BJ (cell line): ENCODE measurements at regions not wholly inside any gene's neighbourhood (a gene's known extent, or its start where the extent isn't known, plus 50 kb on each side); places are given as distances from the start of the nearest gene placed in this dataset.
A peak's percentile ranks its signal among the peaks of the same experiment; 100 is the strongest.

Experiments
- CTCF ChIA-PET: fragments of 350-600 bp; formaldehyde crosslinking; extraction: SDS; loops from one replicate; lab custom pipeline; 2021; ENCODE audit warnings: antibody characterized with exemption, inconsistent platforms; lab: Yijun Ruan, JAX
- POLR2A ChIA-PET: fragments of 300-600 bp; sonication (Branson Sonifier 250); formaldehyde crosslinking; extraction: SDS; loops from one replicate; lab custom pipeline; 2021; ENCODE audit warnings: antibody characterized with exemption; lab: Charles Lee
- DNase-seq: peaks from one replicate; pipeline ENCODE4 v3.0.0-alpha.2; 2011; ENCODE audit warnings: low read depth
- H3K27me3 ChIP-seq: 2 replicates; pipeline ENCODE4 v1.6.0; 2011; ENCODE audit warnings: low read length; ENCODE audit not compliant: control insufficient read depth, insufficient read depth
- H3K36me3 ChIP-seq: 2 replicates; pipeline ENCODE4 v1.5.1; 2011; ENCODE audit warnings: low read length; ENCODE audit not compliant: control insufficient read depth, insufficient read depth
- H3K4me3 ChIP-seq: 2 replicates; pipeline ENCODE4 v1.5.1; 2011; ENCODE audit warnings: low read depth, mild to moderate bottlenecking, control low read depth, low read length
- TF ChIP-seq, protein P1 (sequence below): IDR thresholded peaks from 2 replicates; pipeline ENCODE4 v1.5.1; 2011; ENCODE audit warnings: low read depth, mild to moderate bottlenecking, control low read depth, inconsistent platforms, low read length, moderate library complexity; ENCODE audit not compliant: insufficient read depth

DNA sequence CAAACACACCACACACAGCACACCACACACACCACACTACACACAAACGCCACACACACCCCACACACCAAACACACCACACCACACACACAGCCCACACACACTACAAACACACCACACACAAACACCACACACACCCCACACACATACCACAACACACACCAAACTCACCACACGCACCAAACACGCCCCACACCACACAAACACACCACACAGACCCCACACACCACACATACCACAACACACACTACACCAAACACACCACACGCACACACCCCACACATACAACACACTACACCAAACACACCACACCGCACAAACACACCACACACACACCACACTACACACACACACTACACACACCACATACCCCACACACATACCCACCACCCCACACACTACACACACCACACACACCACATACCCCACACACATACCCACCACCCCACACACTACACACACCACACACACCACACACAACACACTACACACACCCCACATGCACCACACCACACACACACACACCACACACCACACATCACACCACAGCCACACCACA lies 151.2 kb downstream of the ERCC6L2 start:
- TF ChIP-seq, protein P1, sequence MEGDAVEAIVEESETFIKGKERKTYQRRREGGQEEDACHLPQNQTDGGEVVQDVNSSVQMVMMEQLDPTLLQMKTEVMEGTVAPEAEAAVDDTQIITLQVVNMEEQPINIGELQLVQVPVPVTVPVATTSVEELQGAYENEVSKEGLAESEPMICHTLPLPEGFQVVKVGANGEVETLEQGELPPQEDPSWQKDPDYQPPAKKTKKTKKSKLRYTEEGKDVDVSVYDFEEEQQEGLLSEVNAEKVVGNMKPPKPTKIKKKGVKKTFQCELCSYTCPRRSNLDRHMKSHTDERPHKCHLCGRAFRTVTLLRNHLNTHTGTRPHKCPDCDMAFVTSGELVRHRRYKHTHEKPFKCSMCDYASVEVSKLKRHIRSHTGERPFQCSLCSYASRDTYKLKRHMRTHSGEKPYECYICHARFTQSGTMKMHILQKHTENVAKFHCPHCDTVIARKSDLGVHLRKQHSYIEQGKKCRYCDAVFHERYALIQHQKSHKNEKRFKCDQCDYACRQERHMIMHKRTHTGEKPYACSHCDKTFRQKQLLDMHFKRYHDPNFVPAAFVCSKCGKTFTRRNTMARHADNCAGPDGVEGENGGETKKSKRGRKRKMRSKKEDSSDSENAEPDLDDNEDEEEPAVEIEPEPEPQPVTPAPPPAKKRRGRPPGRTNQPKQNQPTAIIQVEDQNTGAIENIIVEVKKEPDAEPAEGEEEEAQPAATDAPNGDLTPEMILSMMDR, result no peak
- Histone ChIP-seq H3K27me3 (peaks cover 34% of the 10 kb centered on the region), H3K4me3 (no peak overlapping the region), H3K36me3 (no peaks in the 10 kb centered on the region)
- CTCF ChIA-PET, result no interaction called here
- DNase-seq, result no peak
- POLR2A ChIA-PET, result no interaction called here

DNA sequence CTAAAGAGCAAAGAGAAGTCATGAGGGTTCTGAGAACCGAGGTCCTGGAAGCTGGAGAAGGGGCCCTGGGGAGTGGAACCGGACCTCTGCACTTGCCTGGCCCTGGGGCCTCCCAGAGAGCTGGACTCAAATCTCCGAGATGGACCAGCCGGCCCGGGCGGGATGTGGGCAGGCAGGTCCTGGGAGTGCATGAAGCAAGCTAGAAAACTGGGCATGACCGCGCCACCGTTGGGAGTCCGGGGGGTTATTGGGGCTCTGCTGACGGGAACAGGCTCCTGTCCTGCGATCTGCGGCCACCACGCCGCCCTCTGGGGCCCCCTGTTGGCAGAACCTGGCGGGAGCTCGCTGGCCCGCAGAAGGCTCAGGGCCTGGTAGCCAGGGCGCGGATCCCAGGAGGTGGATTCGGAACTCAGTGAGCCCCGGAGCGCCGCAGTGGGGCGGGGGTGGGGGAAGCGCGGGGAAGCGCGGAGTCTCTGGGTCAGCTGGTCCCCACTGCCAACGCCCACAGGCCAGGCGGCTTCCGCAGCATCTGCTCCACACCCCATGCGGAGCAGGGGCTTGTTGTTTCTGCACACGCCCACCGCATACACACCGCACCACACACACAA lies 150.6 kb downstream of the ERCC6L2 start:
- ChIA-PET POLR2A (no interaction called here), CTCF (interaction anchor here (0.7 kb wide), 1 partner anchor 33 kb away, joined by 3 read pairs; no protein-coding TSS in a partner anchor)
- no peak for DNase-seq
- H3K27me3 ChIP-seq, result peaks cover 36% of the 10 kb centered on the region
- no peaks in the 10 kb centered on the region for H3K36me3 ChIP-seq
- H3K4me3 ChIP-seq, result no peak overlapping the region
- TF ChIP-seq, protein P1, result peak; percentile 27

DNA sequence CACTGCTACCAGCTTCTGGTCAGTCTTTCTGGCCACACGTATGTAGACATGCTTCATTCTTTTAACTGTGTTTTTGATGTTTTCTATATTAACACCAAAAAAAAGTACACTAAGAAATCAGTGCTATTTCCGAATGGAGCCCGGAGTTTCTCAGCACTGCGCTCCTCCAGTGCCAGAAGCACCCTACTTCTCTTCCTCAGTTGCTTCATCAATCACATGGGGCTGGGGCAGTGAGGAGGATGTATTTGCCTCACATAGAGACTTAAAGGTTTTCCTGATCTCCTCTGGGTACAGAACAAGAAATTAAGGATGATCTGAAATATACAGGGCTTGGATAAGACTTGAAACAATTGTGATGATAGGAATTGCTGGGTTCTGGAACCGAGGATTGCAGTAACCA lies 148.0 kb downstream of the ERCC6L2 start:
- ChIA-PET POLR2A (no interaction called here), CTCF (no interaction called here)
- no peak overlapping the region for H3K4me3 ChIP-seq
- no peak for DNase-seq
- peaks cover 43% of the 10 kb centered on the region for H3K27me3 ChIP-seq
- TF ChIP-seq, protein P1, result no peak
- H3K36me3 ChIP-seq, result no peaks in the 10 kb centered on the region

DNA sequence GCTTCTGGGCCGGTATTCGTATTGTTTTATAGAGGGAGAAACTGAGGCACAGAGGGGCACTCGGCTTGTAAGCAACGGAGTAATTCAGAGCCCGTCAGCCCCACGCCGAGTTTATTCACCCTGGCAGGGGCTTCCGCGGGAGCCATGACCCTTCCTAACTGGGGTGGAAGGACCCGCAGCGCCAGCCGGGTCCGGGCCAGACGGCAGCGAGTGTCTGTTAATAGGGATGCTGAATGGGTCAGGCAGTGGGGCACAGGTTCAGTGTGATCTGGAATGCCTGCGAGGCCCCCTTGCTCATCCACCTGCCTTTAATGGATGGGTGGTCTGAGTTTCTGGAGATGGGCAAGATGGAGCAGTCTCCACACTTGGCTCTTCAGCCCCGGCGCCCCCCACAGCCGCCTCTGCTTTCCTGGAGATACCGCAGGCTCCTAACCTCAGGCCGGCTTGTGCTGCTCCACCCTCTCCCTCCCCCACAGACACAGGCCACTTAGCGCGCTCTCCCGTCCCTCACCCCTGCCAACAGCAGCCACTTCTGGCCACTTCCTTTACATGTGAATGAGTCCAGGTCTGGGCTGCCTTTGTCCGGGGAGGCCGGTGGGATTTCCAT lies 147.1 kb downstream of the ERCC6L2 start:
- TF ChIP-seq, protein P1, result no peak
- ChIA-PET POLR2A (no interaction called here), CTCF (no interaction called here)
- DNase-seq, result no peak
- Histone ChIP-seq H3K27me3 (peaks cover 36% of the 10 kb centered on the region), H3K36me3 (no peaks in the 10 kb centered on the region), H3K4me3 (no peak overlapping the region)

DNA sequence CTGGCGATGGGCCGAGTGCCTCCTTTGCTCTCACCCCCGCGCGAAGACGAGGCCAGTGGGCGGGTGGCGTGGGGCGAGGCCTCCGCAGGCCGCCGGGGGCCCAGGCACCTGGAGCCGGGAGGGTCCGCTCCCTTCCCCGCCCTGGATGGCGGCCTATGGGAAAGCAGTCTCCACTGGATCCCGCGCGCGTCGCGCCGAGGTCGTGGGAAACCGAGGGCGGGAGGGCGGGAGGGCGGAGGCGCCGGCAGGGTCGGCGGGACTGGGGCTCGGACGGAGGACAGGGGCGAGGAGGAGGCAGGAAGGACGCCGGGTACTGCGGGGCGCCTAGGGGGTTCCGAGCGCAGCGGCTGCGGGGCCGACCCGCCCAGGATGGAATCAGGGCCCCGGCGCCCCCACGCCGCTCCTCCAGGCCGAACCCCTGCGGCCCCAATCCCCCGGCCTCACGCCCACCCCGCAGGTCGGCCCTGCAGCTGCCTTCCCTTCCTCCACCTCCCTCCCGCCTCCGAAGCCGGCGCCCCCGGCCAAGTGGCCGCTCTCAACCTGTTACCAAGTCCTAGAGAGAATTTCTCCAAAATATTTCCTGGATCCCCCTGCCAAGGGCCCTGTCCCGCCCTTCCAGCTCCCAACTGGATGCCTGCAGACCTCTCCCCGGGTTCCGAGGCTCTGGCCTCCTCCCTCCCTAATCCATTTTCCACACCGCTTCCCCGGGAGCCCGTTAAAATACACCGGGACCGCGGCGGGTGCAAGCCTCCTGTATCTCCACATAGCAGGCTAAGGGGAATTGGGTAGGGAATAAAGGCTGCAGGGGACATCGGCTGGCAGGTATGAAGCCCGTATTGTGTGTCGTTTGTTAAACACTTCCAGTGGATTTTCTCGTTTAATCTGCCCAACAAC lies 146.3 kb downstream of the ERCC6L2 start:
- CTCF ChIA-PET, result no interaction called here
- Histone ChIP-seq H3K27me3 (peaks cover 34% of the 10 kb centered on the region), H3K36me3 (no peaks in the 10 kb centered on the region), H3K4me3 (peak overlapping the region; percentile 48)
- DNase-seq, result no peak
- TF ChIP-seq, protein P1, result no peak
- POLR2A ChIA-PET, result no interaction called here
